H1 (cell line): ENCODE measurements at regions not wholly inside any gene's neighbourhood (a gene's known extent, or its start where the extent isn't known, plus 50 kb on each side); places are given as distances from the start of the nearest gene placed in this dataset.

Experiments
- CHD7 ChIP-seq: fragments of 300-600 bp; sonication (generic); IDR thresholded peaks from 2 replicates; pipeline ENCODE4 v1.7.1; 2012; ENCODE audit warnings: low read length, moderate library complexity, mild to moderate bottlenecking, inconsistent platforms; ENCODE audit not compliant: insufficient replicate concordance
- CTCF ChIP-seq, 3 experiments: IDR thresholded peaks; 1 replicate in 2 of 3; 2 replicates in 1 of 3; pipeline versions ENCODE4 v1.5.1 to v1.6.1; 2011; ENCODE audit warnings: low read length in 3 of 3, mild to moderate bottlenecking in 3 of 3, inconsistent platforms in 2 of 3, low read depth in 1 of 3, moderate library complexity in 1 of 3; ENCODE audit not compliant: insufficient read depth in 1 of 3; ENCODE audit errors: control extremely low read depth in 1 of 3
- EP300 ChIP-seq, 2 experiments: IDR thresholded peaks; 1 replicate in 1 of 2; 2 replicates in 1 of 2; pipeline ENCODE4 v1.6.1; 2011 to 2012; ENCODE audit warnings: low read depth in 2 of 2, low read length in 2 of 2, mild to moderate bottlenecking in 2 of 2, borderline replicate concordance in 1 of 2, inconsistent platforms in 1 of 2, moderate library complexity in 1 of 2
- RBBP5 ChIP-seq: IDR thresholded peaks from 2 replicates; pipeline ENCODE4 v1.7.1; 2012; ENCODE audit warnings: low read depth, mild to moderate bottlenecking, inconsistent platforms, low read length, moderate library complexity, borderline replicate concordance
- SUZ12 ChIP-seq: fragments of 200-600 bp; sonication (generic); IDR thresholded peaks from 2 replicates; pipeline ENCODE4 v1.6.1; 2012; ENCODE audit warnings: mild to moderate bottlenecking, inconsistent platforms, low read length, moderate library complexity, mixed read lengths
- TEAD4 ChIP-seq: IDR thresholded peaks from 2 replicates; pipeline ENCODE4 v1.6.1; 2012; ENCODE audit warnings: low read depth, low read length, inconsistent platforms, mixed read lengths
- TF ChIP-seq, protein P1 (sequence below): IDR thresholded peaks from 2 replicates; pipeline ENCODE4 v1.6.1; 2012; ENCODE audit warnings: low read length, inconsistent platforms

GRCh38 chr13:90300015-90300414 is 1047.5 kb upstream of the MIR17HG start (continued):
- TF ChIP-seq CHD7 (no peak), RBBP5 (no peak), CTCF (IDR thresholded peaks at IDR 0.05; ENCODE audit: control extremely low read depth in 1 of 3, insufficient read depth in 1 of 3, low read depth in 1 of 3, low read length in 3 of 3) (no peak), SUZ12 (no peak), TEAD4 (no peak), EP300 (IDR thresholded peaks at IDR 0.05; ENCODE audit: borderline replicate concordance in 1 of 2, low read depth in 2 of 2, low read length in 2 of 2) (no peak)
- TF ChIP-seq, protein P1, sequence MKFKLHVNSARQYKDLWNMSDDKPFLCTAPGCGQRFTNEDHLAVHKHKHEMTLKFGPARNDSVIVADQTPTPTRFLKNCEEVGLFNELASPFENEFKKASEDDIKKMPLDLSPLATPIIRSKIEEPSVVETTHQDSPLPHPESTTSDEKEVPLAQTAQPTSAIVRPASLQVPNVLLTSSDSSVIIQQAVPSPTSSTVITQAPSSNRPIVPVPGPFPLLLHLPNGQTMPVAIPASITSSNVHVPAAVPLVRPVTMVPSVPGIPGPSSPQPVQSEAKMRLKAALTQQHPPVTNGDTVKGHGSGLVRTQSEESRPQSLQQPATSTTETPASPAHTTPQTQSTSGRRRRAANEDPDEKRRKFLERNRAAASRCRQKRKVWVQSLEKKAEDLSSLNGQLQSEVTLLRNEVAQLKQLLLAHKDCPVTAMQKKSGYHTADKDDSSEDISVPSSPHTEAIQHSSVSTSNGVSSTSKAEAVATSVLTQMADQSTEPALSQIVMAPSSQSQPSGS = no peak
